LNCAP (cell line): ENCODE measurements at regions not wholly inside any gene's neighbourhood (a gene's known extent, or its start where the extent isn't known, plus 50 kb on each side); places are given as distances from the start of the nearest gene placed in this dataset.

Source experiments
- TF ChIP-seq, protein P1 (sequence below): fragments of 450-650 bp; IDR thresholded peaks from 2 replicates; pipeline ENCODE4 v1.5.1; 2017; ENCODE audit warnings: mild to moderate bottlenecking

DNA sequence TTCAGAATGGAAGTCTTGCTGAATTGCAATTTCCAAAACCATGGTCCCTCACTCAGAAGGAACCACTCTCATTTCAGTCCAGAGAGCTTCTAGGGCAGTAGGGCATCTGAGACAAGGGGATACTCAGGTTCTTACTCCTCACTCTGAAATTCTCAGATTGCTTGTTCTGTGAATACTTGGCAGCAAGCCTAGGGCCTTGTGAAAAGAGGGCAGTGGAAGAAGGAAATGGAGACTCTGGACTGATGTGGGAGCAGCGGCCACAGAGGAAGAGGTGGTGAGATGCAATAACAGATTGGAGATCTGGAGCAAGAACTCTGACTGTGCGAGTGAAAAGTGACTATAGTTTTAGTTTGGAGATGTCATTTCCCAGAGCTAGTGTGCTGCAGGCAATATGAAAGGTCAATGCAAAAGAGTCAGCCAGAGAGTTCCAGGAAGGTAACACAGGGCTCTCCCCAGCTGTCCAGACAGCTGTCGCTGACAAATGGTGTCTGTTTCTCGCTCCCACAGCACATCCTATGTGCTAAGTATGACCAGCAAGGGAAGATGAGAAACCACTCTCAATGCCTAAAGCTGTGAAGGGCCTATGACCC lies 291.6 kb upstream of the KIAA1217 start:
- TF ChIP-seq, protein P1, sequence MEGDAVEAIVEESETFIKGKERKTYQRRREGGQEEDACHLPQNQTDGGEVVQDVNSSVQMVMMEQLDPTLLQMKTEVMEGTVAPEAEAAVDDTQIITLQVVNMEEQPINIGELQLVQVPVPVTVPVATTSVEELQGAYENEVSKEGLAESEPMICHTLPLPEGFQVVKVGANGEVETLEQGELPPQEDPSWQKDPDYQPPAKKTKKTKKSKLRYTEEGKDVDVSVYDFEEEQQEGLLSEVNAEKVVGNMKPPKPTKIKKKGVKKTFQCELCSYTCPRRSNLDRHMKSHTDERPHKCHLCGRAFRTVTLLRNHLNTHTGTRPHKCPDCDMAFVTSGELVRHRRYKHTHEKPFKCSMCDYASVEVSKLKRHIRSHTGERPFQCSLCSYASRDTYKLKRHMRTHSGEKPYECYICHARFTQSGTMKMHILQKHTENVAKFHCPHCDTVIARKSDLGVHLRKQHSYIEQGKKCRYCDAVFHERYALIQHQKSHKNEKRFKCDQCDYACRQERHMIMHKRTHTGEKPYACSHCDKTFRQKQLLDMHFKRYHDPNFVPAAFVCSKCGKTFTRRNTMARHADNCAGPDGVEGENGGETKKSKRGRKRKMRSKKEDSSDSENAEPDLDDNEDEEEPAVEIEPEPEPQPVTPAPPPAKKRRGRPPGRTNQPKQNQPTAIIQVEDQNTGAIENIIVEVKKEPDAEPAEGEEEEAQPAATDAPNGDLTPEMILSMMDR, result no peak

DNA sequence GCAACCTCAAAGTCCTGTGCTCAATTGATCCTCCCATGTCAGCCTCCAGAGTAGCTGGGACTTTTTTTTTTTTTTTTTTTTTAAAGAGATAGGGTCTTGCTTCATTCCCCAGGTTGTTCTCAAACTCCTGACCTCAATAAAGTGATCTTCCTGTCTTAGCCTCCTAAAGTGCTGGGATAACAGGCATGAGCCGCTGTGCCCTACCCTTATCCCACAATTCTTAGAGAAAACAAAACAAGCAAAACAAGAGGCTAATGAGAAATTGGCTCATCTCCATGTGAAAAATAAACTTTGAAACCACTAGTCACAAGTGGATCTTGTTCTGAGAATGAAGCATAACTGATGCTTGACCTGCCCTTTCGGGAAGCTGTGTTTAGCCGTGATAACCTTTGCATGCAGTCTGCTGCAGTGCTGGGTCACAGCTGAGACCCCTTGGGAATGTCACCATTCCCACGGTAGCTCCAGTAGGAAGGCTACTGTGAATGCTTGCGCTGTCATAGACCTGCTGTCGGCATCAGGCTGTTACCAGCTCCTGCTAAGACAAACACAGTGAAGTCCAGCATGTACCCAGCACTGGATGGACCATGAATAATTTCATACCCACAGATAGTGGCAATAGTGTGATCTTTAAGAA lies 290.7 kb upstream of the KIAA1217 start:
- TF ChIP-seq, protein P1, result no peak

DNA sequence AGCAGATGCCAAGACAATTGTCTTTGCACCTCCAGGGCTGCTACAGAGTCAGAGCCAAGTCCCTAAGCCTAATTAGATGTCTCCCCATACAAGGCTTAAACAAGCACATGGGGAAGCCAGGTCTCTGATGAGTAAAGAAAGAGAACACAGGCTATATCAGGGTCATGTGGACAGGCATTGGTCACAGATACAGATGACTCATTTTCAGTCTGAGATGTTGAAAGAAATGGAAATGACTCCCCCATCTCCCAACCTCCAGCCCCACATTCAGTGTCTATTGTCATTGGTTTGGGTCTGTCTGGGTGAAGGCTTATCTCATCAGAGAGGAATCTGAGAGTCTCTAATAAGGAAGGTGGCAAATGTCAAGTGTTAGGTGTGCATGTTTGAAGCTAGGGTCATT lies 290.1 kb upstream of the KIAA1217 start:
- TF ChIP-seq, protein P1, result no peak

DNA sequence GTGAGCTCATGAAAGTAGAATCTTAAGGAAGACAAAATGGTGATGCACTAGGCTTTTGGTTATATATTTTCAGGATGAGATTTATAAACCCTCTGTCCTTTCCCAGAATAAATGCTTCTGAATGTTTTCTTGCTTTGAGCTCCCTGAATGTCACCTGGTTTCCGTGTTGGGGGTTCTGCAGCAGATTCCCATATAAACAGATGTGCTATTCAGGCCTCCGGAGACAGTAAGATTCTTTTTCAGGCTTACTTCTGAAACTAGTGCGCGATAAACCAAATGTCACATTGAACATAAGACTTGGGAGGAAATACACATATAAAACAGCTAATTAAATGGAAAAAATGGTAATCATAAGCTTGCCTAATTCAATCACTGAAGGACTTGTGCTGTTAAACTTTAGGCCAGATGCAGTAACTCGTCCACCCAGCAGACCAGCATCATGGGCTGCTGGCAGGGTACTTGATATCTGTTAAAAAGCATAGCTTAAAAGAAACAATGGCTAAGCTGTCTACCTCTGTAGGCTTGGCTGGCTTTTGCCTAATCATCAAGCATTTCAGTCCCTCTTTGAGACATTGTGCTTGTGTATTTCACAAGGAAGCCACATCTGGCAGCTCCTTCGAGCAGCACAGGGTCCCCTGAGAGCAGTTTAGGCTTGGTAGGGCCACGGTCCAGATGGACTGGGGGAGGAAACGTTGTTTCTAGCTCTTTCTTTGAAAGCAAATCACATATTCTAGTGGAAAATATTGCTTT lies 281.2 kb upstream of the KIAA1217 start:
- TF ChIP-seq, protein P1, result no peak

DNA sequence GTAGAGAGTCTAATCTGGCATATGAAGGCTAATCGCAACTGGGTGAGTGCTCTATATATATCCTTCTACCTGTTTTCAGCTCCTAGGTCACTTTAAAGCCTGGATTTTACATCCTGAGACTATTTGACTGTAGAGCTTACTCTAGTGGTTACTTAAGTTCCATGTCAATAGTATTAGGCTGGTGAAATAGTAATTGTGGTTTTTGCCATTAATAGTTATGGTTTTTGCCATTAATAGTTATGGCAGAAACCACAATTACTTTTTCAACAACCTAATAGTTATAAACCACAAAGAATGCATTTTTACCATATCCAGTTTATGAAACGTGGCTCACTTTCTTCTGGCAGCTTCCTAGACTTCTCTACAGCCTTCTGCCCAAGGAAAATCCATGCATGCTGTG lies 263.1 kb upstream of the KIAA1217 start:
- TF ChIP-seq, protein P1, result no peak

DNA sequence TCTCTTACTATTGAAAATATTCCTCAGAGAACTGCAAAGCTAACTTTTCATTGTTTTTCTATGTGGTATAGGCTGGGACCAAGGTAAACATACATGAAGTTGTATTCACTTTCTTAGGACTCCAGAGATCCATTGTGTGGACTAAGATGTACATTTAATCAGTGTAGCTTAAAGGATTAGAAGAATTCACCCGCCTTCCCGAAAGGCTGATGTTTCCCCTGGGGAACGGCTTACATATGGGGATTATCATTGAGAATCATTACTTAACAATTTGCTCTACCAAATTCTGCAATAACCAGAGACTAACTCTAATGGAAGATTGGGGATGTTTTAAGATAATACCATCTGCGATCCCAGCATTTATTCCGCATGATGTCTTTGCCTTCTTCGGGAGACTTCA lies 257.1 kb upstream of the KIAA1217 start:
- TF ChIP-seq, protein P1, result no peak

DNA sequence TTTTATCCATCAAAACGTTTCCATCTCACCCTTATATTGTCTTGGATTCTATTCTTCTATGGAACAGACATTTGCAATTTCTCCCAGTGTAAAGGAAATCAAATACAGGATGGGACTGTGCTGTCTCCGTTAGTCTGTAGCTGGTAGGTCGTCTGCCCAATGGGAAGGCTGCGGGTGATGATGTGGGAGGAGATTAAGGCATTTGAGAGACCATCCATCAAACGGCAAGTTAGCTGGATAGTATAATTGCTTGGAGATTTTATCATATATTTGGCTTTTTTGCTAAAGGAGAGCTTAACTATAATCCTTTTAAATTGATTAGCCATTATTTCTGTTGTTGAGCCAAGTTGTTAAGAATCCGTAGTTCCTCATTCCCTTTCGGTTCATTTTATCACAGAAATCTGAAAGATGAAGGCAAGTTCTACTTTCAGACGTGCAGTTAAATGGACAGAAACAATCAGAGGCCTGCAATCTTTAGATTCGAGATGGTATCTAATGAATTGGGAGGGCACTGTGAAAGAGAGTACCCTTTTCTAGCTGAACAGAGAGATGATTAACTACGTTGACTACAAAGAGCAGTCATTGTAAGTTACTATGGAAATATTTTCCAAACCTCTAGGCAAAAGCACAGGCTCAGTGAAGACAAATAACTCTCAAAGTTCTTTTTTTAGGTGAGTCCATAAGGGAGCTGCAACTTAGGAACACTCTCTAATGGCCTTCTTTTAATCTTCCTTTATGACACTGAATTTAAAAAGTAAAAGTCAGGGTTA lies 253.3 kb upstream of the KIAA1217 start:
- TF ChIP-seq, protein P1, result no peak
